ENCODE measurements at regions not wholly inside any gene's neighbourhood (a gene's known extent, or its start where the extent isn't known, plus 50 kb on each side); places are given as distances from the start of the nearest gene placed in this dataset.

DNA sequence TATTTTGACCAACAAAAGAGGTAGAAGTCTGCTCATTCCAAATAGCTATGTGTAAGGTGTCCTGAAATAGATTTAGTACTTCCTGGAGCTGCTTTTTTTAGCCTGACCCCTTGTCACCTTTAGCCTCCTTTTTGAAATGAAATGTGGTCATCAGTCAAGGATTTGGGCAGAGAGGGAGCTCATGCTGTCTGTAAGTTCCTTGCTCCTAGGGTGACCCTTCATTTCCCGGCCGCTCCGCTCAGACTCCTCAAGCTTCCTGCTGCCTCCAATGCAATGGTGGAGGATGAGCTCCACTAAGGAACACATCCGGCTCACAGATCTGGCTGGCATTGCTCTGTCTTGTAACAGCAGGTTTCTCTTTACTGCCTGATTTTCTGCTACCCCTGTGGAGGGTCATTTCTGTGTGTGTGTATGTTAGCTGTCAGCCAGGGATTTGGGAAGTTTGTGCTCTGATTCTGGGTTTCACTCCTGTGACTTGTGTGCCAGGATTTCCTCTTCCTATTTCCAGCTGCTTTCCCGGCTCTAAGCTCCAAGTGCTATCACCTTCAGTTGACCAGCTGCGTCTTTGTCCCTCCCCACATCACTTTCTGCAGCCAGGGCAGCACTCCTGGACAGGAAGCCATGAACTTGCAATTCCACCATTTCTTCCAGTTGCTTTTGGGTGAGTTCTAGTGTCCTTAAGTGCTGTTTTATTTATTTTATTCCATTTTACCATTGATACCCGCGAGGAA, 265.9 kb downstream of the ICE1 start:
- TF ChIP-seq, protein P1, sequence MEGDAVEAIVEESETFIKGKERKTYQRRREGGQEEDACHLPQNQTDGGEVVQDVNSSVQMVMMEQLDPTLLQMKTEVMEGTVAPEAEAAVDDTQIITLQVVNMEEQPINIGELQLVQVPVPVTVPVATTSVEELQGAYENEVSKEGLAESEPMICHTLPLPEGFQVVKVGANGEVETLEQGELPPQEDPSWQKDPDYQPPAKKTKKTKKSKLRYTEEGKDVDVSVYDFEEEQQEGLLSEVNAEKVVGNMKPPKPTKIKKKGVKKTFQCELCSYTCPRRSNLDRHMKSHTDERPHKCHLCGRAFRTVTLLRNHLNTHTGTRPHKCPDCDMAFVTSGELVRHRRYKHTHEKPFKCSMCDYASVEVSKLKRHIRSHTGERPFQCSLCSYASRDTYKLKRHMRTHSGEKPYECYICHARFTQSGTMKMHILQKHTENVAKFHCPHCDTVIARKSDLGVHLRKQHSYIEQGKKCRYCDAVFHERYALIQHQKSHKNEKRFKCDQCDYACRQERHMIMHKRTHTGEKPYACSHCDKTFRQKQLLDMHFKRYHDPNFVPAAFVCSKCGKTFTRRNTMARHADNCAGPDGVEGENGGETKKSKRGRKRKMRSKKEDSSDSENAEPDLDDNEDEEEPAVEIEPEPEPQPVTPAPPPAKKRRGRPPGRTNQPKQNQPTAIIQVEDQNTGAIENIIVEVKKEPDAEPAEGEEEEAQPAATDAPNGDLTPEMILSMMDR (IDR thresholded peaks at IDR 0.05), result no peak
- no peak for TF ChIP-seq POLR2A (IDR thresholded peaks at IDR 0.05; ENCODE audit: low read depth)
- TF ChIP-seq POLR2AphosphoS5 (IDR thresholded peaks at IDR 0.05), result no peak
